ENCODE measurements at regions not wholly inside any gene's neighbourhood (a gene's known extent, or its start where the extent isn't known, plus 50 kb on each side); places are given as distances from the start of the nearest gene placed in this dataset.

DNA sequence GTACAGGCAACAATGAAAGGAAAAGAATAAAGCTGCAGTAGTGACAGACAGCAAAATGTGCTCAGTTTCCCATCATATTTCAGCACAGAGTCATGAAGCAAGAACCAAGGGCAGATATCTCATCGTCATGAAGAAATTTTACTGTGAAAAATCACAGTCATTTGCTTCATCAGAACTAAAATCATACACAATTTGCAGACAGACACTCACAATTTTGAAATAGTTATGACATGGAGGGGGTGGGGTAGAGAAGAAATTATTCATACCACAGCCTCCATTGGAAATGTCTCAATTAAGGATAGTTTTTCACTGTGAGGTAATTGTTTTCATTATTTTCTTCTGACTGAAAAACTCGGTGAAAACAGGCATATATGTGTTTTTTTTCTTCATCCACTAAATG lies 78.8 kb upstream of the CNTN3 start:
- H3K4ac ChIP-seq (replicated peaks; ENCODE audit: insufficient read length, low read depth, low read length) = no peak overlapping the region
- no peak overlapping the region for H3K27ac ChIP-seq (ENCODE audit: low read depth, low read length)
- H3K23ac ChIP-seq (ENCODE audit: insufficient read length) = no peak overlapping the region
- H3K9ac ChIP-seq (replicated peaks in 1 of 4; ENCODE audit: extremely low read depth in 1 of 4, low read depth in 3 of 4, low read length in 3 of 4) = no peak overlapping the region
- FAIRE-seq (no peak), DNase-seq (ENCODE audit: low read depth in 1 of 2, low spot score in 2 of 2) (no peak)
- H3K27me3 ChIP-seq (replicated peaks in 1 of 4; ENCODE audit: control insufficient read depth in 3 of 4, extremely low read depth in 1 of 4, insufficient read depth in 3 of 4, low read length in 3 of 4) = no peaks in the 10 kb centered on the region
- no peaks in the 10 kb centered on the region for H3K79me1 ChIP-seq (ENCODE audit: low read depth, low read length)
- no peaks in the 10 kb centered on the region for H3K79me2 ChIP-seq (ENCODE audit: control insufficient read depth in 1 of 2, insufficient read depth in 2 of 2, low read length in 2 of 2)
- no peak overlapping the region for H3K14ac ChIP-seq (ENCODE audit: insufficient read length)
- H2BK15ac ChIP-seq (ENCODE audit: low read length) = no peak overlapping the region
- no peak overlapping the region for H2BK12ac ChIP-seq (ENCODE audit: low read depth, low read length)
- POLR2A ChIA-PET (ENCODE audit: partially characterized antibody) = no interaction called here
- no peak overlapping the region for H2BK120ac ChIP-seq (replicated peaks; ENCODE audit: low read depth, low read length)
- no peak overlapping the region for H3K18ac ChIP-seq (ENCODE audit: extremely low read depth, low read length)
- 98% methylated on average over 2 of the region's 2 CpGs; no CpG with 5 or more reads in 1 of the 2 experiments for WGBS, 2 experiments (ENCODE audit: extremely low coverage in 1 of 2, insufficient coverage in 1 of 2, insufficient read length in 1 of 2, insufficient replicate concordance in 2 of 2, low coverage in 1 of 2, low lambda C conversion rate in 2 of 2, missing lambda C conversion rate in 1 of 2)
- H3K36me3 ChIP-seq (ENCODE audit: control insufficient read depth in 2 of 4, insufficient read depth in 4 of 4, low read length in 3 of 4) = no peaks in the 10 kb centered on the region
- no peak overlapping the region for H2AFZ ChIP-seq (ENCODE audit: low read length)
- H2AK5ac ChIP-seq (ENCODE audit: low read depth, low read length) = no peak overlapping the region
- CTCF ChIA-PET (ENCODE audit: partially characterized antibody) = no interaction called here
- TF ChIP-seq MAFK (IDR thresholded peaks at IDR 0.05; ENCODE audit: low read depth, low read length) (no peak), CREB1 (IDR thresholded peaks at IDR 0.05) (no peak), POU5F1 (IDR thresholded peaks at IDR 0.05; ENCODE audit: low read depth, low read length) (no peak), JUN (IDR thresholded peaks at IDR 0.05; ENCODE audit: low read depth, low read length) (no peak), FOSL1 (IDR thresholded peaks at IDR 0.05; ENCODE audit: insufficient read depth, low read depth, low read length) (no peak)
- H3K9me3 ChIP-seq (ENCODE audit: insufficient read depth in 2 of 2, low read depth in 1 of 2, low read length in 1 of 2) = no peaks in the 10 kb centered on the region
- H3K56ac ChIP-seq (replicated peaks; ENCODE audit: insufficient read length, low read depth, low read length) = no peak overlapping the region
- no peak overlapping the region for H4K91ac ChIP-seq (replicated peaks; ENCODE audit: insufficient read length, low read length)
- H3K4me3 ChIP-seq (ENCODE audit: extremely low read depth in 1 of 4, insufficient read depth in 2 of 4, low read depth in 3 of 4, low read length in 4 of 4) = no peak overlapping the region
- H4K20me1 ChIP-seq (replicated peaks in 1 of 2; ENCODE audit: control insufficient read depth in 1 of 2, insufficient read depth in 2 of 2, low read length in 2 of 2) = no peaks in the 10 kb centered on the region
- H4K5ac ChIP-seq (ENCODE audit: insufficient read length, low read depth, low read length) = no peak overlapping the region
- no peak overlapping the region for H2BK5ac ChIP-seq (ENCODE audit: low read depth, low read length)
- no peak overlapping the region for H3K4me2 ChIP-seq (ENCODE audit: insufficient read depth in 1 of 2, low read depth in 2 of 2, low read length in 2 of 2)
- no peak overlapping the region for H4K8ac ChIP-seq (ENCODE audit: extremely low read depth, insufficient read depth, low read length)
- no peaks in the 10 kb centered on the region for H3K4me1 ChIP-seq (replicated peaks in 1 of 4; ENCODE audit: control insufficient read depth in 3 of 4, insufficient read depth in 4 of 4, low read length in 3 of 4)
- no peak overlapping the region for H2BK20ac ChIP-seq (ENCODE audit: low read length)
- no peaks in the 10 kb centered on the region for H3K23me2 ChIP-seq (ENCODE audit: low read depth, low read length)
